ENCODE measurements at regions not wholly inside any gene's neighbourhood (a gene's known extent, or its start where the extent isn't known, plus 50 kb on each side); places are given as distances from the start of the nearest gene placed in this dataset.
"Not testable (repeated sequence)": the region's sequence is repeated elsewhere in the genome, so short reads cannot be mapped to it uniquely, and the experiment has no call there.

- no peak for DNase-seq (ENCODE audit: low read depth)
Observed at GRCh38 chr11:112617977-112618826, 343.0 kb upstream of the NCAM1 start.

GRCh38 chr11:112619106-112619505, 342.1 kb upstream of the NCAM1 start:
- no peak for DNase-seq (ENCODE audit: low read depth)

- DNase-seq (ENCODE audit: low read depth): no peak
Observed at GRCh38 chr11:112620621-112621394, 340.4 kb upstream of the NCAM1 start.

- DNase-seq (ENCODE audit: low read depth): no peak
Observed at GRCh38 chr11:112623057-112623456, 338.2 kb upstream of the NCAM1 start.

- no peak for DNase-seq (ENCODE audit: low read depth)
Observed at GRCh38 chr11:112624431-112624830, 336.8 kb upstream of the NCAM1 start.

- not testable (repeated sequence) for DNase-seq (ENCODE audit: low read depth)
Observed at GRCh38 chr11:112624971-112625370, 336.2 kb upstream of the NCAM1 start.

GRCh38 chr11:112625814-112626213, 335.4 kb upstream of the NCAM1 start:
- no peak for DNase-seq (ENCODE audit: low read depth)

GRCh38 chr11:112626731-112627130, 334.5 kb upstream of the NCAM1 start:
- DNase-seq (ENCODE audit: low read depth): no peak

GRCh38 chr11:112627588-112628045, 333.6 kb upstream of the NCAM1 start:
- no peak for DNase-seq (ENCODE audit: low read depth)

GRCh38 chr11:112628676-112629075, 332.5 kb upstream of the NCAM1 start:
- no peak for DNase-seq (ENCODE audit: low read depth)

- DNase-seq (ENCODE audit: low read depth): no peak
Observed at GRCh38 chr11:112630496-112630895, 330.7 kb upstream of the NCAM1 start.

GRCh38 chr11:112631333-112631732, 329.9 kb upstream of the NCAM1 start:
- no peak for DNase-seq (ENCODE audit: low read depth)

GRCh38 chr11:112632866-112633505, 328.2 kb upstream of the NCAM1 start:
- DNase-seq (ENCODE audit: low read depth): no peak

GRCh38 chr11:112634551-112634950, 326.7 kb upstream of the NCAM1 start:
- DNase-seq (ENCODE audit: low read depth): no peak

GRCh38 chr11:112634995-112635737, 326.1 kb upstream of the NCAM1 start:
- DNase-seq (ENCODE audit: low read depth): no peak

GRCh38 chr11:112637076-112637475, 324.1 kb upstream of the NCAM1 start:
- no peak for DNase-seq (ENCODE audit: low read depth)

- DNase-seq (ENCODE audit: low read depth): no peak
Observed at GRCh38 chr11:112637876-112638275, 323.3 kb upstream of the NCAM1 start.

GRCh38 chr11:112639469-112639868, 321.8 kb upstream of the NCAM1 start:
- no peak for DNase-seq (ENCODE audit: low read depth)

- no peak for DNase-seq (ENCODE audit: low read depth)
Observed at GRCh38 chr11:112643416-112643815, 317.8 kb upstream of the NCAM1 start.

- no peak for DNase-seq (ENCODE audit: low read depth)
Observed at GRCh38 chr11:112644410-112645131, 316.6 kb upstream of the NCAM1 start.

- no peak for DNase-seq (ENCODE audit: low read depth)
Observed at GRCh38 chr11:112649856-112650255, 311.4 kb upstream of the NCAM1 start.
